ENCODE measurements at regions not wholly inside any gene's neighbourhood (a gene's known extent, or its start where the extent isn't known, plus 50 kb on each side); places are given as distances from the start of the nearest gene placed in this dataset.

- TF ChIP-seq TAF1 (IDR thresholded peaks at IDR 0.05; ENCODE audit: low read depth) (no peak), EGR1 (IDR thresholded peaks at IDR 0.05) (no peak), TCF12 (IDR thresholded peaks at IDR 0.05; ENCODE audit: low read depth) (no peak), CREB1 (IDR thresholded peaks at IDR 0.05; ENCODE audit: low read depth) (no peak), YY1 (IDR thresholded peaks at IDR 0.05; ENCODE audit: low read depth) (no peak), RAD21 (IDR thresholded peaks at IDR 0.05; ENCODE audit: low read depth) (no peak), FOXM1 (IDR thresholded peaks at IDR 0.05; ENCODE audit: borderline replicate concordance, low read depth) (no peak), MAX (IDR thresholded peaks at IDR 0.05) (no peak), TEAD4 (IDR thresholded peaks at IDR 0.05) (no peak), NFIC (IDR thresholded peaks at IDR 0.05) (peak; percentile 22; the same call in 1 of the 2 replicates), USF1 (IDR thresholded peaks at IDR 0.05) (no peak), EP300 (IDR thresholded peaks at IDR 0.05; ENCODE audit: borderline replicate concordance) (no peak), CEBPB (IDR thresholded peaks at IDR 0.05) (peak; percentile 84), ZBTB7A (IDR thresholded peaks at IDR 0.05; ENCODE audit: low read depth) (no peak)
- TF ChIP-seq, protein P1, sequence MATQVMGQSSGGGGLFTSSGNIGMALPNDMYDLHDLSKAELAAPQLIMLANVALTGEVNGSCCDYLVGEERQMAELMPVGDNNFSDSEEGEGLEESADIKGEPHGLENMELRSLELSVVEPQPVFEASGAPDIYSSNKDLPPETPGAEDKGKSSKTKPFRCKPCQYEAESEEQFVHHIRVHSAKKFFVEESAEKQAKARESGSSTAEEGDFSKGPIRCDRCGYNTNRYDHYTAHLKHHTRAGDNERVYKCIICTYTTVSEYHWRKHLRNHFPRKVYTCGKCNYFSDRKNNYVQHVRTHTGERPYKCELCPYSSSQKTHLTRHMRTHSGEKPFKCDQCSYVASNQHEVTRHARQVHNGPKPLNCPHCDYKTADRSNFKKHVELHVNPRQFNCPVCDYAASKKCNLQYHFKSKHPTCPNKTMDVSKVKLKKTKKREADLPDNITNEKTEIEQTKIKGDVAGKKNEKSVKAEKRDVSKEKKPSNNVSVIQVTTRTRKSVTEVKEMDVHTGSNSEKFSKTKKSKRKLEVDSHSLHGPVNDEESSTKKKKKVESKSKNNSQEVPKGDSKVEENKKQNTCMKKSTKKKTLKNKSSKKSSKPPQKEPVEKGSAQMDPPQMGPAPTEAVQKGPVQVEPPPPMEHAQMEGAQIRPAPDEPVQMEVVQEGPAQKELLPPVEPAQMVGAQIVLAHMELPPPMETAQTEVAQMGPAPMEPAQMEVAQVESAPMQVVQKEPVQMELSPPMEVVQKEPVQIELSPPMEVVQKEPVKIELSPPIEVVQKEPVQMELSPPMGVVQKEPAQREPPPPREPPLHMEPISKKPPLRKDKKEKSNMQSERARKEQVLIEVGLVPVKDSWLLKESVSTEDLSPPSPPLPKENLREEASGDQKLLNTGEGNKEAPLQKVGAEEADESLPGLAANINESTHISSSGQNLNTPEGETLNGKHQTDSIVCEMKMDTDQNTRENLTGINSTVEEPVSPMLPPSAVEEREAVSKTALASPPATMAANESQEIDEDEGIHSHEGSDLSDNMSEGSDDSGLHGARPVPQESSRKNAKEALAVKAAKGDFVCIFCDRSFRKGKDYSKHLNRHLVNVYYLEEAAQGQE (IDR thresholded peaks at IDR 0.05; ENCODE audit: low read depth) = no peak
These were observed 770.9 kb upstream of the FOXG1 start for GRCh38 chr14:27995691-27996090.

DNA sequence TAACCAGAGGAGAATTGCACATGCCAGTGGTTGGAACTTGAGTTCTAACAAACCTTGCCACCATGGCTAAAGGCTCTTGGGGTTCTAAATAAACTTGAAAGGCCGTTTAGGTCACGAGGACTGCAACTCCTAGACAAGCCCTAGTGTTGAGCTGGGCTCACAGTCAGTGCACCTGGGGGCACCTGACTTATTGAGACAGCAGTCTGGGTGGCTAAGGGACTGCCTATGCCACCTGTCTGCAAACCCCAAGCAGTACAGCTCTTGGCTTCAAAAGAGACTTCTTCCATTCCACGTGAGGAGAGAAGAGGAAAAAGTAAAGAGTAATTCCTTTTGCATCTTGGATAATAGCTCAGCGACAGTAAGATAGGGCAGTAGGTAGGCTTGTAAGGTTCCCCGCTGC lies 765.6 kb upstream of the FOXG1 start:
- TF ChIP-seq MAX (IDR thresholded peaks at IDR 0.05) (no peak), EGR1 (IDR thresholded peaks at IDR 0.05) (no peak), USF1 (IDR thresholded peaks at IDR 0.05) (no peak), CREB1 (IDR thresholded peaks at IDR 0.05; ENCODE audit: low read depth) (no peak), EP300 (IDR thresholded peaks at IDR 0.05; ENCODE audit: borderline replicate concordance) (no peak), TAF1 (IDR thresholded peaks at IDR 0.05; ENCODE audit: low read depth) (no peak), TEAD4 (IDR thresholded peaks at IDR 0.05) (no peak), FOXM1 (IDR thresholded peaks at IDR 0.05; ENCODE audit: borderline replicate concordance, low read depth) (no peak), YY1 (IDR thresholded peaks at IDR 0.05; ENCODE audit: low read depth) (no peak), ZBTB7A (IDR thresholded peaks at IDR 0.05; ENCODE audit: low read depth) (no peak), NFIC (IDR thresholded peaks at IDR 0.05) (no peak), RAD21 (IDR thresholded peaks at IDR 0.05; ENCODE audit: low read depth) (no peak), TCF12 (IDR thresholded peaks at IDR 0.05; ENCODE audit: low read depth) (no peak)
- TF ChIP-seq, protein P1 (IDR thresholded peaks at IDR 0.05; ENCODE audit: low read depth) = no peak

GRCh38 chr14:28012629-28013415 lies 753.8 kb upstream of the FOXG1 start:
- TF ChIP-seq CREB1 (IDR thresholded peaks at IDR 0.05; ENCODE audit: low read depth) (no peak), CEBPB (IDR thresholded peaks at IDR 0.05) (no peak), TCF12 (IDR thresholded peaks at IDR 0.05; ENCODE audit: low read depth) (no peak), RAD21 (IDR thresholded peaks at IDR 0.05; ENCODE audit: low read depth) (no peak; the same call in 1 of the 2 replicates), EP300 (IDR thresholded peaks at IDR 0.05; ENCODE audit: borderline replicate concordance) (no peak), NFIC (IDR thresholded peaks at IDR 0.05) (no peak), MAX (IDR thresholded peaks at IDR 0.05) (no peak), TAF1 (IDR thresholded peaks at IDR 0.05; ENCODE audit: low read depth) (no peak), ZBTB7A (IDR thresholded peaks at IDR 0.05; ENCODE audit: low read depth) (no peak), FOXM1 (IDR thresholded peaks at IDR 0.05; ENCODE audit: borderline replicate concordance, low read depth) (no peak), YY1 (IDR thresholded peaks at IDR 0.05; ENCODE audit: low read depth) (no peak), TEAD4 (IDR thresholded peaks at IDR 0.05) (no peak)
- TF ChIP-seq, protein P1 (IDR thresholded peaks at IDR 0.05; ENCODE audit: low read depth) = no peak
